HEK293T (cell line): ENCODE measurements at regions not wholly inside any gene's neighbourhood (a gene's known extent, or its start where the extent isn't known, plus 50 kb on each side); places are given as distances from the start of the nearest gene placed in this dataset.

Experiments
- CTCF ChIA-PET: fragments of 350-600 bp; formaldehyde crosslinking; extraction: SDS; loops from one replicate; lab custom pipeline; 2021; ENCODE audit warnings: antibody characterized with exemption, inconsistent platforms; lab: Yijun Ruan, JAX
- POLR2A ChIA-PET: fragments of 350-600 bp; formaldehyde crosslinking; extraction: SDS; loops from one replicate; lab custom pipeline; 2020; ENCODE audit warnings: antibody characterized with exemption, inconsistent platforms; lab: Yijun Ruan, JAX
- DNase-seq: peaks from one replicate; pipeline ENCODE4 v3.0.0; 2012; ENCODE audit warnings: mixed read lengths; ENCODE audit errors: extremely low spot score
- ARNT ChIP-seq: fragments of 450-650 bp; IDR thresholded peaks from 2 replicates; pipeline ENCODE4 v1.6.1; 2017; ENCODE audit warnings: mild to moderate bottlenecking
- BHLHE40 ChIP-seq: fragments of 450-650 bp; IDR thresholded peaks from 2 replicates; pipeline ENCODE4 v1.6.1; 2016; ENCODE audit warnings: mild to moderate bottlenecking, moderate library complexity, borderline replicate concordance
- CTBP1 ChIP-seq: fragments of 450-650 bp; IDR thresholded peaks from 2 replicates; pipeline ENCODE4 v1.6.1; 2016; ENCODE audit warnings: borderline replicate concordance
- ELF4 ChIP-seq: fragments of 450-650 bp; IDR thresholded peaks from 2 replicates; pipeline ENCODE4 v1.6.1; 2017; ENCODE audit warnings: antibody characterized with exemption
- FOXA1 ChIP-seq: fragments of 450-650 bp; IDR thresholded peaks from 2 replicates; pipeline ENCODE4 v1.6.1; 2016; ENCODE audit warnings: mild to moderate bottlenecking
- FOXK2 ChIP-seq: fragments of 450-650 bp; IDR thresholded peaks from 2 replicates; pipeline ENCODE4 v1.6.1; 2016; ENCODE audit warnings: mild to moderate bottlenecking
- FOXM1 ChIP-seq: fragments of 450-650 bp; IDR thresholded peaks from 2 replicates; pipeline ENCODE4 v1.6.1; 2017; ENCODE audit warnings: mild to moderate bottlenecking, borderline replicate concordance
- HDGF ChIP-seq: fragments of 450-650 bp; IDR thresholded peaks from 2 replicates; pipeline ENCODE4 v1.6.1; 2017; ENCODE audit warnings: antibody characterized with exemption, borderline replicate concordance
- L3MBTL2 ChIP-seq: fragments of 450-650 bp; conservative IDR thresholded peaks from 2 replicates; pipeline ENCODE4 v1.6.1; 2016; ENCODE audit warnings: mild to moderate bottlenecking
- LEF1 ChIP-seq: fragments of 450-650 bp; IDR thresholded peaks from 2 replicates; pipeline ENCODE4 v1.6.1; 2017; ENCODE audit warnings: mild to moderate bottlenecking, borderline replicate concordance
- NFRKB ChIP-seq: fragments of 450-650 bp; IDR thresholded peaks from 2 replicates; pipeline ENCODE4 v1.6.1; 2016; ENCODE audit warnings: mild to moderate bottlenecking, moderate library complexity
- PKNOX1 ChIP-seq: fragments of 450-650 bp; IDR thresholded peaks from 2 replicates; pipeline ENCODE4 v1.6.1; 2016
- SP1 ChIP-seq: fragments of 450-650 bp; IDR thresholded peaks from 2 replicates; pipeline ENCODE4 v1.6.1; 2017
- SUZ12 ChIP-seq: fragments of 450-650 bp; IDR thresholded peaks from 2 replicates; pipeline ENCODE4 v1.6.1; 2016; ENCODE audit warnings: mild to moderate bottlenecking
- TARDBP ChIP-seq: fragments of 450-650 bp; IDR thresholded peaks from 2 replicates; pipeline ENCODE4 v1.6.1; 2016
- ZNF384 ChIP-seq: fragments of 450-650 bp; IDR thresholded peaks from 2 replicates; pipeline ENCODE4 v1.6.1; 2016

DNA sequence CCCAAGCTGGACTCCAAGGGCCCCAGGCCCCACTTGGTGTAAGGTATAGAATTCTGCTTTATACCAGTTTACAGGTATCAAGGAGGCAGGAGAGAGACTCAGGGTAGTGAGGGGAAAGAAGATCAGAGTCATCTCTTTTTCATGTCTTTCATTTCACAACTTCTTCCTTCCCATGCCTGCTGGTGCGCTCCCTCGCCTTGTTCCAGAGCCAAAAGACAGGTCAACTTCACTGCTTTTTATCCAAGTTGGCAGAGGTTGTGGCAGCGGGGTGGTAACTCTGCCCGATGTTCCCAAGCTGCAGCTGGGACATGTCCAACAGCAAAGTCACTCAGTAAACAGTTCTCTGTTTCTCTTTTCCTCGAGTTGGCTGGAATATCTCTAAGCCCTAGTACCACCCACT is 86.3 kb upstream of the TCF12 start:
- no peak for DNase-seq
- POLR2A ChIA-PET: no interaction called here
- CTCF ChIA-PET: no interaction called here
- TF ChIP-seq ELF4 (no peak), SP1 (no peak), ZNF384 (no peak), HDGF (no peak), CTBP1 (no peak), LEF1 (no peak), FOXA1 (no peak), FOXK2 (no peak), L3MBTL2 (no peak), NFRKB (no peak), BHLHE40 (no peak), SUZ12 (no peak), TARDBP (no peak), ARNT (no peak), FOXM1 (no peak), PKNOX1 (no peak)

DNA sequence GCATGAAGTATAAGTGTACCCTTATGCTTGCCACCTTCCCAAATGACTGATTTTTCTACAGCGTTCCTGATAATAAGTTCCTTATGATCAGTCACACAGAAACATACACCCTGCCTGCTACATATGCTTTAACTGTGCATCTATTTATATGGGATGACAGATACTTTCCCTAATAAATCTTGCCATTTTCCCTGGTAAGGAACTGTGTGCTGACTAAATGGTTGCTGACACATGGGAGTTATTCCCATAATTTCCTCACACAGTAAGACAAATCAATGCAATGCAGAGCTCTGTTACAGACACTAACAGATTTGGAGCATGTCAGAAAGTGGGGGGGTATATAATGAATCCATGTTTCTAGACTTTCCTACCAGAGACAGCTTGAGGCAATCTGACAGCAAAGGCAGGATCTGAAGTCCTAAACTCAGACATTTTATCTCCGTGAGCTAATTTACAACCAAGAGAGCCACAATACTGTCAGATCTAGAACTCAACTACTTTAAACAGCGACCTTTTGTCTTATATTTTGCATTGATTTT is 86.9 kb upstream of the TCF12 start:
- ChIA-PET CTCF (interaction anchor here (0.5 kb wide), 1 partner anchor 340 kb away, joined by 3 read pairs; no protein-coding TSS in a partner anchor), POLR2A (no interaction called here)
- no peak for DNase-seq
- TF ChIP-seq ZNF384 (no peak), SP1 (no peak), FOXA1 (no peak), FOXM1 (no peak), NFRKB (no peak), TARDBP (no peak), PKNOX1 (no peak), ARNT (no peak), CTBP1 (no peak), LEF1 (no peak), L3MBTL2 (no peak), HDGF (no peak), BHLHE40 (no peak), SUZ12 (no peak), ELF4 (no peak), FOXK2 (no peak)

DNA sequence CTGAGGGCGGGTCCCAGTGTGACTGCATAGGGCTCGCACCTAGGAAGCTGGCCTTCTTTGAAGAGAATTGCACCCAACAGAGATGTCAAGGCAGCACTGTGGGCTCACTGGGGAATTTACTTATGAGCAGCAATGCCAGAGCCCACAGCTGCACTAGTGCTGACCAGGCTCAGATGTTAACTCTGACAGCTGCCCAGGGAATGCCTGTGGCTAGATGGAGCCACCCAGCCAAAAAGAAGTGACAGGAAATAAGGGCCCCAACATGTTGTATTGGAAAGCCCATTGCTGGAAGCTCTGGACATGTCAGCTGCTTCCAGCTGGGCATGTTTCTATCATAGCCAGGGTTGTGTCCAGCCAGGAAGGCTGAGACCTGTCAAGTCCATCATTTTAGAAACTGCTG is 90.9 kb upstream of the ZNF280D start:
- DNase-seq: no peak
- POLR2A ChIA-PET: no interaction called here
- CTCF ChIA-PET: interaction anchor here (0.6 kb wide), 1 partner anchor 46 kb away, joined by 3 read pairs; no protein-coding TSS in a partner anchor
- no peak for TF ChIP-seq ARNT
- no peak for TF ChIP-seq NFRKB
- no peak for TF ChIP-seq BHLHE40
- no peak for TF ChIP-seq SUZ12
- TF ChIP-seq FOXM1: no peak
- no peak for TF ChIP-seq TARDBP
- TF ChIP-seq ELF4: no peak
- TF ChIP-seq ZNF384: no peak
- no peak for TF ChIP-seq SP1

DNA sequence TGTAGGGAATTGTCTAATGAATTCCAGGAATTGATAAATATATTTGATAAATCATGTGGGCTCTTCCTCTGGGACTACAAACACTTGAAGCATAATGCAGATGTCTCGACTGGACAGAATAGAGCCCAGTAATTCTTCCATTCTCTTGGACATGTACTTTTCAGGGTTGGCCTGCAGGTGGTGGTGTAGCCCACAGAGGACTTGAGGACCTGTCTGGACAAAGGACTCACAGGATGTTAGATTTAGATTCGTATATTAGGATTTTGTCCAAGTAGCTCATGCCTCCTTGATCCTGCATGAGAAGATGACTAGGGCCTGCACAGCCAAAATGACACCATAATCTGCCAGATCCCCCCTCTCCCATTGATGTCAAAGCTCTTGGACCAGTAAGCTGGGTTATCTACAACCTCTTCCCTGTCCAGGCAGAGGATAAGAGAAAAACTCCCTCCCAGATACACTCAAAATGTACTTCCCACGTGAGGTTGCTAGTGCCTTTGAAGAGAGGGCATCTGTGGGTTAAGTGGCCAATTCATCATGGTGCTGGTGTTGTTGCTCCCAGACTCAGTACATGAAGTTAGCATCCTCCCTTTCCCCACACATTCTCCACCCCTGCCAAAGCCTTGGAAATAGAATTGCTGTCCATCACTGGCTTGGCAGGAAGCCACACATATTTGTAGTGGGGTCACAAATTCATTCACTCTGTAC is 88.6 kb upstream of the ZNF280D start:
- POLR2A ChIA-PET: no interaction called here
- DNase-seq: peak; percentile 53
- TF ChIP-seq SP1: no peak
- TF ChIP-seq FOXM1: no peak
- TF ChIP-seq FOXK2: no peak
- TF ChIP-seq NFRKB: no peak
- no peak for TF ChIP-seq PKNOX1
- TF ChIP-seq FOXA1: no peak
- TF ChIP-seq ARNT: no peak
- no peak for TF ChIP-seq BHLHE40
- TF ChIP-seq HDGF: no peak
- TF ChIP-seq LEF1: no peak
- no peak for TF ChIP-seq ZNF384
- TF ChIP-seq TARDBP: no peak
- no peak for TF ChIP-seq ELF4
- CTCF ChIA-PET: interaction anchor here (0.6 to 1.1 kb wide), 3 partner anchors 48 to 136 kb away, joined by 3 to 5 read pairs (median 3); no protein-coding TSS in a partner anchor

- TF ChIP-seq FOXA1: no peak
- TF ChIP-seq ELF4: no peak
- TF ChIP-seq NFRKB: no peak
- TF ChIP-seq BHLHE40: no peak
- no peak for TF ChIP-seq FOXM1
- no peak for TF ChIP-seq TARDBP
- TF ChIP-seq SP1: no peak
- TF ChIP-seq PKNOX1: no peak
- no peak for TF ChIP-seq HDGF
- no peak for TF ChIP-seq LEF1
- TF ChIP-seq CTBP1: no peak
- no peak for TF ChIP-seq SUZ12
- no peak for TF ChIP-seq ARNT
- no peak for TF ChIP-seq ZNF384
- no peak for TF ChIP-seq FOXK2
- TF ChIP-seq L3MBTL2: no peak
- CTCF ChIA-PET: interaction anchor here (0.8 kb wide), 1 partner anchor 329 kb away, joined by 3 read pairs; no protein-coding TSS in a partner anchor
- POLR2A ChIA-PET: no interaction called here
- no peak for DNase-seq
Measured at GRCh38 chr15:56820333-56820732, 87.0 kb upstream of the ZNF280D start.
